Erythroblast (primary cell): ENCODE measurements at regions not wholly inside any gene's neighbourhood (a gene's known extent, or its start where the extent isn't known, plus 50 kb on each side); places are given as distances from the start of the nearest gene placed in this dataset.

Experiments used
- GATA1 ChIP-seq: IDR thresholded peaks from 2 replicates; pipeline ENCODE4 v1.6.1; 2011; ENCODE audit warnings: low read depth, mild to moderate bottlenecking, control low read depth, low read length, moderate library complexity
- POLR2A ChIP-seq: IDR thresholded peaks from 2 replicates; pipeline ENCODE4 v1.6.1; 2011; ENCODE audit warnings: mild to moderate bottlenecking, low read length

DNA sequence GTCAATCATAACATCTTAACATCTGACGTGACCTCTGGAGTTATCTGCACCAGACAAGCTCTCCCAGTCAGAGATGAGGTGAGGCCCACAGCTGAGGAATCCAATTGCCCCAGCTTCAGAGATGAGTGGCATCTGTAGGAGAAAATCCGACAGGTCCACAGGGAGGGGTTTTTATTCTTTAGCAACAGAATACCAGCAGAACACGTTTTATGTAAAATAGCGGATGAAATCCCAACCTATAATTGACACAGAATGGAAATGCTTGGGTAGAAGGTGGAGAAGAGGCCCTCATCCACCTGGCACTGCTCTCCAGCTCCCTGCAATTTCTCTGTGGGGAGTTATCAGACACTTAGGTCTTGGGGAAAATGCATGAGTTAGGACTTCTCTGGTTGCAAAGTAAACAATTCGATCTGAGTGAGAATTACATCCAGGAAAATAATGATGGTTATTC lies 144.2 kb upstream of the NRP1 start:
- TF ChIP-seq POLR2A, result no peak
- TF ChIP-seq GATA1, result no peak
